ENCODE measurements at regions not wholly inside any gene's neighbourhood (a gene's known extent, or its start where the extent isn't known, plus 50 kb on each side); places are given as distances from the start of the nearest gene placed in this dataset.

DNA sequence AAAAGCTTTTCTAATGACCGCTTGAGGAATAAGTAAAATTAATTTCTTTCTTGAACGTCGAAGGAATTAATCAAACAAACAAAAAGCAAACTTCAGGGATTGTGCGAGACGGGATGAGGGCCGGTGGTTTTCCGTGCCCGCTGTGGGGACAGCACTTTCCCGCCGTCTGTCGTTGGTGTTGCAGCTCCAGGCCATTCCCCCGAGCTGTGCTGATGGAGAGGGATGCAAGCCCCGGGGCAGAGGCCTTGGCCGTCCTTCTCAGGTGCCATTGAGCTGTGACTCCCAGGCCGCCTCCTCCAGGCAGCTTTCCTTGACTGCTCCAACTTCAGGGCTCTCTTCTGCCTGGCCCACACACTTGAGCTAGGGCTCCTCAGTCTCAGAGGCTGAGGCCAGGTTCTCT is 109.0 kb upstream of the C14orf180 start:
- no peak overlapping the region for H3K27ac ChIP-seq (ENCODE audit: poor library complexity, severe bottlenecking)
- no peak overlapping the region for H3K4me3 ChIP-seq (ENCODE audit: severe bottlenecking)
- H3K27me3 ChIP-seq (ENCODE audit: insufficient read depth, poor library complexity, severe bottlenecking): peaks cover 35% of the 10 kb centered on the region
- H3K36me3 ChIP-seq (ENCODE audit: low read depth): no peaks in the 10 kb centered on the region
- no peak for ATAC-seq (ENCODE audit: low read depth)
- no peak for TF ChIP-seq CTCF (IDR thresholded peaks at IDR 0.05; ENCODE audit: poor library complexity, severe bottlenecking)
- DNase-seq (ENCODE audit: low spot score): no peak
- no peaks in the 10 kb centered on the region for H3K9me3 ChIP-seq (ENCODE audit: severe bottlenecking)
- no peaks in the 10 kb centered on the region for H3K4me1 ChIP-seq (ENCODE audit: insufficient read depth, poor library complexity, severe bottlenecking)

DNA sequence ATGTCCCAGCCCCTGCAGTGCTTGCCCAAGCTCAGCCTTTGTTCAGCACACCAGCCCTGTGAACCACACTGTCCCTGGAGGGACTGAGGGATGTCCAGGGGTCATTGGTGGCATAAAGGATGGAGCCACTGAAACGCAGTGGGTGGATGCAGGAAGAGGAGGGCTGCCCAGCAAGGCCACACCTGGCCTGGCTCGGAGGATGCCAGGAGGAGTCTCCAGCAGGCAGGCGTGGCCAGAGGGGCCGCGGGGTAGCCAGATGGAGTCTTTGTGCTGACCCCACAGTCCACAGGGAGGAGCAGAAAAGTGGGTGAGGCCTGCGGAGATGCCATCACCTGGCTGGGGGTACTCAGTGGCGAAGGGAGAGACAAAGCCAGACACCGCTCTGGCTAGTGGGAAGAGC is 108.5 kb upstream of the C14orf180 start:
- no peaks in the 10 kb centered on the region for H3K9me3 ChIP-seq (ENCODE audit: severe bottlenecking)
- H3K4me1 ChIP-seq (ENCODE audit: insufficient read depth, poor library complexity, severe bottlenecking): no peaks in the 10 kb centered on the region
- no peak for ATAC-seq (ENCODE audit: low read depth)
- H3K27ac ChIP-seq (ENCODE audit: poor library complexity, severe bottlenecking): no peak overlapping the region
- no peaks in the 10 kb centered on the region for H3K36me3 ChIP-seq (ENCODE audit: low read depth)
- no peak for TF ChIP-seq CTCF (IDR thresholded peaks at IDR 0.05; ENCODE audit: poor library complexity, severe bottlenecking)
- DNase-seq (ENCODE audit: low spot score): no peak
- no peak overlapping the region for H3K4me3 ChIP-seq (ENCODE audit: severe bottlenecking)
- H3K27me3 ChIP-seq (ENCODE audit: insufficient read depth, poor library complexity, severe bottlenecking): peaks cover 41% of the 10 kb centered on the region

- Histone ChIP-seq H3K27ac (ENCODE audit: poor library complexity, severe bottlenecking) (no peak overlapping the region), H3K4me3 (ENCODE audit: severe bottlenecking) (no peak overlapping the region), H3K9me3 (ENCODE audit: severe bottlenecking) (no peaks in the 10 kb centered on the region), H3K36me3 (ENCODE audit: low read depth) (no peaks in the 10 kb centered on the region), H3K4me1 (ENCODE audit: insufficient read depth, poor library complexity, severe bottlenecking) (no peaks in the 10 kb centered on the region), H3K27me3 (ENCODE audit: insufficient read depth, poor library complexity, severe bottlenecking) (peaks cover 43% of the 10 kb centered on the region)
- TF ChIP-seq CTCF (IDR thresholded peaks at IDR 0.05; ENCODE audit: poor library complexity, severe bottlenecking): no peak
- DNase-seq (ENCODE audit: low spot score) (no peak), ATAC-seq (ENCODE audit: low read depth) (no peak)
These were observed 107.5 kb upstream of the C14orf180 start for GRCh38 chr14:104472073-104472472.

GRCh38 chr14:104472536-104473243 is 106.9 kb upstream of the C14orf180 start:
- no peak overlapping the region for H3K27ac ChIP-seq (ENCODE audit: poor library complexity, severe bottlenecking)
- peaks cover 43% of the 10 kb centered on the region for H3K27me3 ChIP-seq (ENCODE audit: insufficient read depth, poor library complexity, severe bottlenecking)
- no peak for TF ChIP-seq CTCF (IDR thresholded peaks at IDR 0.05; ENCODE audit: poor library complexity, severe bottlenecking)
- no peaks in the 10 kb centered on the region for H3K9me3 ChIP-seq (ENCODE audit: severe bottlenecking)
- H3K4me3 ChIP-seq (ENCODE audit: severe bottlenecking): no peak overlapping the region
- ATAC-seq (ENCODE audit: low read depth): no peak
- DNase-seq (ENCODE audit: low spot score): no peak
- H3K36me3 ChIP-seq (ENCODE audit: low read depth): no peaks in the 10 kb centered on the region
- H3K4me1 ChIP-seq (ENCODE audit: insufficient read depth, poor library complexity, severe bottlenecking): no peaks in the 10 kb centered on the region

- no peak for DNase-seq (ENCODE audit: low spot score)
- ATAC-seq (ENCODE audit: low read depth): no peak
These were observed 106.4 kb upstream of the C14orf180 start for GRCh38 chr14:104473244-104473565.

More at GRCh38 chr14:104473244-104473565, 106.4 kb upstream of the C14orf180 start:
- Histone ChIP-seq H3K9me3 (ENCODE audit: severe bottlenecking) (no peaks in the 10 kb centered on the region), H3K4me3 (ENCODE audit: severe bottlenecking) (no peak overlapping the region), H3K36me3 (ENCODE audit: low read depth) (no peaks in the 10 kb centered on the region), H3K27ac (ENCODE audit: poor library complexity, severe bottlenecking) (no peak overlapping the region), H3K4me1 (ENCODE audit: insufficient read depth, poor library complexity, severe bottlenecking) (no peaks in the 10 kb centered on the region), H3K27me3 (ENCODE audit: insufficient read depth, poor library complexity, severe bottlenecking) (peaks cover 45% of the 10 kb centered on the region)
- TF ChIP-seq CTCF (IDR thresholded peaks at IDR 0.05; ENCODE audit: poor library complexity, severe bottlenecking): no peak
